ENCODE measurements at regions not wholly inside any gene's neighbourhood (a gene's known extent, or its start where the extent isn't known, plus 50 kb on each side); places are given as distances from the start of the nearest gene placed in this dataset.

- Histone ChIP-seq H3K4me1 (no peaks in the 10 kb centered on the region), H3K27me3 (no peaks in the 10 kb centered on the region), H3K9me3 (no peaks in the 10 kb centered on the region), H3K4me3 (no peak overlapping the region), H3K36me3 (no peaks in the 10 kb centered on the region), H3K27ac (no peak overlapping the region)
- intact Hi-C loops (cut with DNase I) = no loop called here
- no peak for ATAC-seq
- DNase-seq = no peak
- TF ChIP-seq CTCF (IDR thresholded peaks at IDR 0.05) (no peak), POLR2A (IDR thresholded peaks at IDR 0.05) (no peak)
- 86% methylated on average over 14 of the region's 22 CpGs for WGBS (ENCODE audit: insufficient coverage, low coverage, low lambda C conversion rate, missing lambda C conversion rate)
These were observed 684.8 kb downstream of the QKI start for GRCh38 chr6:164099269-164099865.

GRCh38 chr6:164098857-164099267 lies 684.3 kb downstream of the QKI start:
- no peaks in the 10 kb centered on the region for H3K36me3 ChIP-seq
- no peak overlapping the region for H3K27ac ChIP-seq
- intact Hi-C loops (cut with DNase I) = no loop called here
- no peak overlapping the region for H3K4me3 ChIP-seq
- no peaks in the 10 kb centered on the region for H3K4me1 ChIP-seq
- no peaks in the 10 kb centered on the region for H3K27me3 ChIP-seq
- DNase-seq = no peak
- TF ChIP-seq CTCF (IDR thresholded peaks at IDR 0.05) (no peak), POLR2A (IDR thresholded peaks at IDR 0.05) (no peak)
- WGBS (ENCODE audit: insufficient coverage, low coverage, low lambda C conversion rate, missing lambda C conversion rate) = 37% methylated on average over 9 of the region's 9 CpGs
- peak in 3 of 4 donors; percentile 13 to 59 (median 32) for ATAC-seq
- H3K9me3 ChIP-seq = no peaks in the 10 kb centered on the region

GRCh38 chr6:164097551-164098398 lies 683.3 kb downstream of the QKI start:
- peak in 3 of 4 donors; percentile 16 to 75 (median 72) for ATAC-seq
- Histone ChIP-seq H3K4me1 (no peaks in the 10 kb centered on the region), H3K27ac (no peak overlapping the region), H3K9me3 (no peaks in the 10 kb centered on the region), H3K27me3 (no peaks in the 10 kb centered on the region), H3K36me3 (no peaks in the 10 kb centered on the region), H3K4me3 (no peak overlapping the region)
- no peak for DNase-seq
- intact Hi-C loops (cut with DNase I) = no loop called here
- no peak for TF ChIP-seq POLR2A (IDR thresholded peaks at IDR 0.05)
- WGBS (ENCODE audit: insufficient coverage, low coverage, low lambda C conversion rate, missing lambda C conversion rate) = 33% methylated on average over 8 of the region's 11 CpGs

GRCh38 chr6:164097056-164097455 lies 682.5 kb downstream of the QKI start:
- no peak for TF ChIP-seq POLR2A (IDR thresholded peaks at IDR 0.05)
- TF ChIP-seq CTCF (IDR thresholded peaks at IDR 0.05) = no peak
- no peak overlapping the region for H3K27ac ChIP-seq
- intact Hi-C loops (cut with DNase I) = no loop called here
- H3K4me1 ChIP-seq = no peaks in the 10 kb centered on the region
- no peaks in the 10 kb centered on the region for H3K36me3 ChIP-seq
- no peak for ATAC-seq
- H3K27me3 ChIP-seq = no peaks in the 10 kb centered on the region
- no peaks in the 10 kb centered on the region for H3K9me3 ChIP-seq
- no peak for DNase-seq
- no peak overlapping the region for H3K4me3 ChIP-seq
- no CpG with 5 or more reads among the region's 4 CpGs for WGBS (ENCODE audit: insufficient coverage, low coverage, low lambda C conversion rate, missing lambda C conversion rate)

- H3K9me3 ChIP-seq = no peaks in the 10 kb centered on the region
- H3K27me3 ChIP-seq = no peaks in the 10 kb centered on the region
- no peak overlapping the region for H3K4me3 ChIP-seq
- WGBS (ENCODE audit: insufficient coverage, low coverage, low lambda C conversion rate, missing lambda C conversion rate) = 72% methylated on average over 3 of the region's 3 CpGs
- DNase-seq (no peak), ATAC-seq (no peak)
- no peak overlapping the region for H3K27ac ChIP-seq
- TF ChIP-seq CTCF (IDR thresholded peaks at IDR 0.05) = no peak
- no peak for TF ChIP-seq POLR2A (IDR thresholded peaks at IDR 0.05)
- no peaks in the 10 kb centered on the region for H3K36me3 ChIP-seq
- no peaks in the 10 kb centered on the region for H3K4me1 ChIP-seq
- intact Hi-C loops (cut with DNase I) = no loop called here
These were observed 680.5 kb downstream of the QKI start for GRCh38 chr6:164095056-164095455.
